NCI-H446 treated with DMSO at 0.1 percent for 48 hours (cell line): ENCODE measurements at regions not wholly inside any gene's neighbourhood (a gene's known extent, or its start where the extent isn't known, plus 50 kb on each side); places are given as distances from the start of the nearest gene placed in this dataset.

ENCODE experiments used
- DNase-seq: peaks from one replicate; lab custom pipeline; 2025; lab: John Stamatoyannopoulos, UW

GRCh38 chr4:56206258-56206657, 181.0 kb downstream of the AASDH start:
- no peak for DNase-seq

GRCh38 chr4:56200275-56200674, 187.0 kb downstream of the AASDH start:
- no peak for DNase-seq

- DNase-seq = no peak
Measured at GRCh38 chr4:56198265-56198664, 189.0 kb downstream of the AASDH start.

- DNase-seq = no peak
Measured at GRCh38 chr4:56197387-56197786, 189.9 kb downstream of the AASDH start.

GRCh38 chr4:56195025-56195424, 192.3 kb downstream of the AASDH start:
- DNase-seq = no peak

- no peak for DNase-seq
Measured at GRCh38 chr4:56191534-56191933, 195.8 kb downstream of the AASDH start.

- no peak for DNase-seq
Measured at GRCh38 chr4:56187688-56188087, 199.6 kb downstream of the AASDH start.

GRCh38 chr4:56186808-56187523, 200.3 kb downstream of the AASDH start:
- no peak for DNase-seq

GRCh38 chr4:56185901-56186300, 201.4 kb downstream of the AASDH start:
- peak; percentile 8 for DNase-seq

GRCh38 chr4:56184214-56184613, 203.1 kb downstream of the AASDH start:
- no peak for DNase-seq

- no peak for DNase-seq
Measured at GRCh38 chr4:56183344-56183959, 203.8 kb downstream of the AASDH start.

- no peak for DNase-seq
Measured at GRCh38 chr4:56182356-56182755, 204.9 kb downstream of the AASDH start.

GRCh38 chr4:56181140-56181953, 205.9 kb downstream of the AASDH start:
- DNase-seq = no peak

- no peak for DNase-seq
Measured at GRCh38 chr4:56169061-56169460, 218.2 kb downstream of the AASDH start.

- DNase-seq = no peak
Measured at GRCh38 chr4:56164907-56165306, 216.2 kb downstream of the CEP135 start.

GRCh38 chr4:56160636-56161035, 211.9 kb downstream of the CEP135 start:
- no peak for DNase-seq

GRCh38 chr4:56158483-56158882, 209.7 kb downstream of the CEP135 start:
- DNase-seq = no peak

- no peak for DNase-seq
Measured at GRCh38 chr4:56156141-56156540, 207.4 kb downstream of the CEP135 start.

GRCh38 chr4:56155432-56155831, 206.7 kb downstream of the CEP135 start:
- no peak for DNase-seq

GRCh38 chr4:56149591-56149990, 200.8 kb downstream of the CEP135 start:
- no peak for DNase-seq

- DNase-seq = no peak
Measured at GRCh38 chr4:56148428-56148827, 199.7 kb downstream of the CEP135 start.

- DNase-seq = no peak
Measured at GRCh38 chr4:56147371-56147770, 198.6 kb downstream of the CEP135 start.

GRCh38 chr4:56146956-56147355, 198.2 kb downstream of the CEP135 start:
- DNase-seq = no peak
